HK-2 (cell line): ENCODE measurements at regions not wholly inside any gene's neighbourhood (a gene's known extent, or its start where the extent isn't known, plus 50 kb on each side); places are given as distances from the start of the nearest gene placed in this dataset.

Experiments
- DNase-seq: peaks from one replicate; pipeline ENCODE4 v3.0.0-alpha.2; 2018; ENCODE audit not compliant: unreplicated experiment

GRCh38 chr10:3239066-3239919, 66.7 kb upstream of the PITRM1 start:
- DNase-seq, result peak; percentile 71

- DNase-seq, result no peak
Observed at GRCh38 chr10:3238115-3238871, 65.7 kb upstream of the PITRM1 start.

GRCh38 chr10:3237530-3237929, 64.9 kb upstream of the PITRM1 start:
- no peak for DNase-seq

- DNase-seq, result no peak
Observed at GRCh38 chr10:3236644-3237404, 64.2 kb upstream of the PITRM1 start.

GRCh38 chr10:3235996-3236510, 63.5 kb upstream of the PITRM1 start:
- DNase-seq, result no peak

GRCh38 chr10:3235395-3235794, 62.8 kb upstream of the PITRM1 start:
- no peak for DNase-seq

- DNase-seq, result no peak
Observed at GRCh38 chr10:3233486-3233990, 61.0 kb upstream of the PITRM1 start.

DNA sequence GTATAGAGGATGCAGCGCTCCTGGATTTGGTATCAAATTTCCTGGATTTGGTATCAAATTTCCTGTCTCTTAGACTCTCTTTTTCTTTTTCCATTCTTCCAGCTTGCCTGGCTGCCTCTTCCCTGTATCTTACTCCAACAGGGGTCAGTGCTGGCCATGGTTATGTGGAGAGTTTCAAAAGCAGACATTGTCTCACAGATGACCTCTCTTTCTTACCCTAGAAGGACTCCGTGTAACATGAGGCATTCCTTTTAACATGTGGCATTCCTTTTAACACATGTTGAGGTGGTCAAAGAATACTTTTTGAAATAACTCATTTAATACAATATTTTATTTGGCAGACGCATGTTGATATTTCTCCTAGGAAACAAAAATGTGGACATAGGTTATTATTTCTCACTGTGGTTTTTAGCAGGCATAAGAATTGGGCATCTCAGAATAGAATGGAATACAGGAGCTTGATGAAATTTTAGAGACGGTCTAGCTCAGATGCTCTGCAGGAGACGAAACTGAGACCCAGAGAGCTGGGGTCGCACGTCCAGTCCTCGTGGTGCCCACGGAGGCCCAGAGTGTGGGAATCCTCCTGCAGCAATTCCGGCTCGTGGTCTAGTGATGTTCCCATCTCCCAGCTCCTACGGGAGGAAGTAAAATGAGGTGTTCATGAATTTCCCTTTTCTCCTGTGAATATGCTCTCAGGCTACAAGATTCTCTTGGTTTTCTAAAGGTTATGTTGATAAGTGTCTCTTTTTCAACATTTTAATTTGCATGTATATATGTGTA, 59.6 kb upstream of the PITRM1 start:
- DNase-seq, result no peak

GRCh38 chr10:3229815-3230214, 57.2 kb upstream of the PITRM1 start:
- DNase-seq, result no peak

- no peak for DNase-seq
Observed at GRCh38 chr10:3228629-3228945, 56.0 kb upstream of the PITRM1 start.

- DNase-seq, result peak; percentile 63
Observed at GRCh38 chr10:3226960-3227744, 54.6 kb upstream of the PITRM1 start.

DNA sequence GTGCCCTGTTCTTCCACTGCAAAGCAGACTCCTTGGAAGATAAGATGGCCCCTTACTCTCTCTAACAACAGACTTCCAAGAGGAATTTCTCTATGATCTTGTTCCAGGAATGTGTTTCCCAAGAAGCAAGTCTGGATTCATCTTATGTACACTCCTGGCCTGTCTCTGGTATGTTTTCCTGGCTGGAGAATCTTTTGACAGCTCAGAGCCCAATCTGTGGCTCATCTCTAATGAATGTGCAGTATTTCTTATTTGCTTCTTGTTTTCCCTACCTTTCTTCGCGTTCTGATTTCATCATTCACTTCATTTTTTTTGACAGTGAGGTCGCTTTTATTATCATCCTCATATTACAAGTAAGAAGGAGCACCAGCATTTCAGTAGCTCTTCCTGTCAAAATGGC, 53.0 kb upstream of the PITRM1 start:
- no peak for DNase-seq

- DNase-seq, result no peak
Observed at GRCh38 chr10:3224241-3224640, 51.7 kb upstream of the PITRM1 start.

DNA sequence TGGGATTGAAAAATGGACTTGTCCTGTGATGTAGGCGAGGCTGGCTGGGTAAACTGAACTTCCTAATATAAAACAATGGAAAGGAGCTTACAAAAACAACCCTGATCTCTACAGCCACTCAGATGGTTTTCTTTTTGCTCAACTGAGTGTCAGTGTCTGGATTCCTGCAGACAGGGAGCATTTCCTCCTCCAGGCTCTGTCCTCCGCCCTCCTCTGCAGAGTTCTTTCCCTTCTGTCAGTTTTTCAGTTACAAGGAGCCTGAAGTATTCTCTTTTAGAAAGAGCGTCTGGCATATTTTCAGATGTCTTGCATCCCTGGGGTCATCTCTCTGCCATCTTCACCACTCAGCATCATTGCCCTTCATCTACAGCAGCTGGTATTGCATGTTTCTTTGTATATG, 50.0 kb upstream of the PITRM1 start:
- no peak for DNase-seq
